ENCODE measurements at regions not wholly inside any gene's neighbourhood (a gene's known extent, or its start where the extent isn't known, plus 50 kb on each side); places are given as distances from the start of the nearest gene placed in this dataset.
A peak's percentile ranks its signal among the peaks of the same experiment; 100 is the strongest.

DNA sequence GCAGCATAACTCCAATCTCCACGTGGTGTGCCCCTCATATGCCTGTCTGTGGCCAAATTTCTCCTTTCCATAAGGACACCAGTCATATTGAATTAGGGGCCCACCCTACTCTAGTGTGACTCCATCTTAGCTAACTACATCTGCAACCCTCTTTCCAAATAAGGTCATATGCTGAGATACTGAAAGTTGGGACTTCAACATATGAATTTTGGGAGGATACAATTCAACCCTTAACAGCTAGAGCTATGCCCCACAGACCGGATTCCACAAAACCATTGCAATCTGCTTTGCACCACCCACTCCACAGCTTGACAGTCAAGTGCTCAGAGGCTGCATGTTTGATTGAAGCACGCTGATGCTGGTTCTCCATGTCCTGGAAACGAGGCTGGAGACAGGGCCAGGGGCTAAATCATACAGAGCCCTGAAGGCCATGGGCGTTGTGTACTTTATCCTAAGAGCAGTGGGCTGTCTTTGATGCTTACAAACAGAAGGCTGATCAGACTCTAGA is 122.8 kb downstream of the MTX3 start:
- no peak for DNase-seq

DNA sequence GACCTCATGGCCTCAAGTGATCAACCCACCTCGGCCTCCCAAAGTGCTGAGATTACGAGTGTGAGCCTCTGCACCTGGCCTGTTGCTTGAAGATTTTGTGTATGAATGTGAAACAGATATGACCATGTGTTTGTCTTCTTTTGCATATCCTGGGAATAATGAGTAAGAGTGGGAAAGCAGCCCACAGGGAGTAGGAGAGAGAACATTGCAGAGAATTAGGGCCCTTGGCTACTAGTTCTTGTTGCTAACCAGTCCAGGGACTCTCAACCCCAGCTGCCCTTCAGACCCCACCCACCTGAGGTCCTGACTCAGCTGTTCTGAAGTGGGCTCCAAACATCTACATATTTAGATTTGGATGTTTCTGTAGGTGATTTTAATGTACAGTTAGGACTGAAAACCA is 125.5 kb downstream of the MTX3 start:
- no peak for DNase-seq

DNA sequence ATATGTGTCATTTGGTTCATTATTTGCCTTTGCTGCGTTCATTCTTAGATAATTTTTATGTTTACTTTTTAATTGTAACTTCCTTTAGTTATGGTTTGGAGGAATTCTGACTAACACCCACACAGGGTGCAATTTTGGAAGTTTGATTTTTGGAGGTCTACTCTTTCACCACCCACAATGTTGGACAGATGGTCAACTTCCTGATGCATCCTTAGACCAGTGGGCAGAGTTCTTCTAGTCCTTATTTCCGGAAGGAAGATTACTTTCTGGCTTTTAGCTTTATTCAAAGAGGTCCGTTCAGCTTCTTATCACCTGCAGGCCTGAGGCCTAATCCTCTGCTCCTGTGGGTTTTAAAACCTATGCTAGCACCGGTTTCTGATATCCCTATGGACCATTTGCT is 126.7 kb downstream of the MTX3 start:
- no peak for DNase-seq

DNA sequence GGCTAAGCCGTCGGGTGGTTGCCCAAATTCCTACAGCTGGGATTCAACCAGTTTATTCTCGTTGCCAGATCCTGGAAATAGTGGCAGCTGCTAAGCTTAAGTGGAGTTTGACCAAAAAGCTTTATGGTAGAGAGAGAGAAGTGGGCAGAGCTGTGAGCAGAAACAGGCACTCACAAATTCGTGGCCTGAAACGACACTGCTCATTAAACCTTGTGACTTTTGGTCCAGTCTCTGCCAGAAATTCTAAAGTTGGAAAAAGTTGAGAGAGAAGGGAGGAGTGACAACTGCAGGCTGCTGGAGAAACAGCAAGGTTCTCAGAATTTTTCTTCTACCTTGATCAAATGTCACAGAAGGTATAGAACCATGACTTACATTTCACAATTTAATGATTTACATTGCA is 131.5 kb downstream of the MTX3 start:
- DNase-seq: no peak

DNA sequence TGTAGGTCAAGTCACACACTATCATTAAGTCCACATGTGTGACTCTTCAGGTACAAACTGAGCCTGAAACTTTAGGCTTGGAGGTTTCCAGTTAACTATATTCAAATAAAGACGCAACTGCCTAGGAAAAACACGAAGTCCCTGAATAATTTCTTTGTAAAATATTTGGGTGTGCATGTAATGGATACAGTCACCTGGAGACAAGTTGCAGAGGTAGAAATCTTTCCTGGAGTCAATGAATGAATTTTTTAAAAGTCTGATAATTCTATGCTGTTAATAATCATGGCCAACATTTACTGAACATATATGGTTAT is 132.7 kb downstream of the MTX3 start:
- DNase-seq: no peak

DNA sequence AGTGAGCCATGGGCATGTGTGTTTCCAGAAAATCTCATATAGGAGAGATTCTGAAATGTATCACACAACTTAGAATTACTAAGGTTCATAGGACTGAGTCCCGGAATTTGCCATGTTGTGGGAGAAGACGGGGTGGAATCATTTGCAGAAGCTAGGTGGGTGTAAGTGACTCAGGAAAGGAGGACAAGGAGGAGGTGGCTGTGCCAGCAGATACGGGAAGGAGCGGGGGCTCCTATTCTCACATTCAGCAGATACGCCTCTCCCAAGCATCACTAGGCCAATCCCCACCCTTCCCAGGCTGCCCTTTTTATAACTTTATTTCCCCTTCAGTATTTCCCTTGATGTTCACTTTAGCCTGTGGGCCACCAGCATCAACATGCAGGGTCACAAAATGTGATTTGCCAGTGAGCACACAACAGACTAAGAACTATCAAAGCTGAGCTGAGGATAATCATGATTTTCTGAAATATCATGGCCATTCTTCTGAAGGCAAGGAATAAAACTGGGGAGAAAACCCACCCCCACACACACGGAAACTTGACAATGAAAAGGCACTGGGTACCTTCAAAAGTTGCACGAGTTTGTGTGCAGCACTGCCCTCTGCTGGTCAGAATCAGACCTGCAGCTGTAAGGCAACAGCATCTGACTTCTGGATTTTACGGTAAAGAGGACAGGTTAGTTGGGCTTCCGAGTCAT is 133.2 kb downstream of the MTX3 start:
- peak; percentile 63 for DNase-seq

DNA sequence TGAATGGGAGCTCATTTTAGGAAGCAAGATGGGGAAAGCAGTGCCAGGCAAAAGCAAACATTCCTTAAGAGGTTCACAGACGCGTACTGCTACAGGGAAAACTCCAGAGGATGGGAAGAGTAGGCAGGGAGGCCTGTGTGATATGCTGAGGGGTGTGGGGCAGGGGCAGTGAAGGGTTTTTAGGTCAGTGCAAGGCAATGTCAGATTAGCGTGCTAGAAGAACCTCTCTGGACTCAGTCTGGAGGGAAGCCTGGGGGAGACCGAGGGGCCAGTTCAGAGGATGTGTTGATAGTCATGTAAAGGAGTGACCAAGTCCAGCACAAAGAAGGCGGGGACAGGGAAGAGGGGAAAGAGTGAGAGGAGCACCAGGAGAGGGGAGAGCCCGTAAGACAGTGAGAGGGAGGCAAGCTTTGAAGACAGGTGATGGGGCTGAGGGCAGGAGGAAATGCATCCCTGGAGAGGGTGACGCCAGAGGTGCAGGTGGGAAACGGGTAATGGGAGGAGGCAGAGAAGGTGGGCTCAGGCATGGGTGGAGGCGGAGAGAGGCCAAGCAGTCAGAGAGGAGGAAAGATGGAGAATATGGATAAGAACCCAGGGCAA is 134.5 kb downstream of the MTX3 start:
- DNase-seq: no peak

DNA sequence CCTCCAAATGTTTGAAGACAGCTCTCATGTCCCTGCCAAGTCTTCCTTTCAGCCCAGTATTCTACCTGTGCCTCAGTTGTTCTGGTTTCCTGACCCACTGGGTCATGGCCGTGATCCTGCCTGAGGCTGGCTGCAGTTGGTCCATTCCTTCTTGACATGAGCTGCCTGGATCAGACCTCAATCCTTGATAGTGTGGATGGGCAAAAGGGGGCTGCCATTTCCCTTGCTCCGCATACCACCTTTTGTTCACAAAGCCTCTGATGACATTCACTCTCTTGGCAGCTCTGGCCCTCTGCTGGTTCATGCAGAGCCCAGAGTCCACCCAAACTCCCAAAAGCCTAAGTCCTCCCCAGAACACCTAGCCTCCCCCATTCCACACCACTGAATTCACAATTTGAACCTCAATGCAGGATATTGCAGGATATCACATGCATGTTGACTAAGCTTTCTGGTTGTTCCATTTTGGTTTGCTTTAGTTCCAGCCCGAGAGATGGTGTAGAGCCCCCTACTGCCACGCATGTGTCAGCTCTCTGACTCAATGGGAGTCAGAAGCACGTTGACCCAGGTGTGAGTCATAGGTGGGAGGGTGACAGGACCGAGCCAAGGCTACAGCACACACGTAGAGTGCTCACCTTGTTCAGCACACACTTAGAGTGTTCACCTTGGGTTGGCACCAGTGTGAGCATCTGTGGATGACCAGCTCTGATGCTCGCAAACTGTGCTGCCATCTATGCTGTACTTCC is 137.2 kb downstream of the MTX3 start:
- DNase-seq: no peak

DNA sequence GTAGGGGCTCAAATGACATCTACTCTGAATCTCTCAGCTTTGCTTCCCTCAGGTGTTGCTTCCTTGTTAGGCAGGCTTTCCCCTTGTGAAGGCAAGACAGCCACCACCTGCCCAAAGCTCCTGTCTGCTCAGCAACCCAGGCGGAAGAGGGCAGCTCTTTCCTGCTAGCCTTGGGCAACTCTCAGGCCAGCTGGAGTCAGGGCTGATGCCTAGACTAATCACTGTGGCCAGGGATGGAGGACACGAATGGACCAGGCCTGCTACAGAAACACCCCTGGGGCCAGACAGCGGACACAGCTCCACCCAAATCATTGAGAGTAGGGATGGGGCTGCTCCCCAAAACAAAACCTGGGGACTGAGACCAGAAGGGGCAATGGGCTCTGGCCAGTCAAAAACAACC is 138.0 kb downstream of the MTX3 start:
- no peak for DNase-seq

DNA sequence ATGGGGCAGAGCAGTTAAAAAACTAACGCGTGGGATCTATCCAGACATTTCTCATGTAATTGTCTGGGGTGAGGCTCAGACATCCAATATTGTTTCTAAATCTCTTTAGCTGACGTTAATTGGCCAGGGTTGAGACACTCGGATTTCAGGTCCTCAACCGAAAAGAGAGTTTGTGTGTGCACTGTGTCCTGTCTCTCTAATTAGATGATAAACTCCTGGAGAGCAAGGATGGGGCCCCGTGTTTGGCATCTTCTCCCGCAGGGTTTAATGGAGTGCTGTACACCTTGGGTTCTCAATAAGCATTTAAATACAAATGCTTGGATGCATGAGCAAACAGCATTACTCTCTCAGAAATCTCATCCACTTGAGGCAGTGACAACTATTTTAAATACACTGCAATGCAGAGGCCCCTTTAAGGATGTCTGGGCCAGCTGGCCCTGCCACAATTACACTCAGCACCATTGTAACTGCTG is 139.6 kb downstream of the MTX3 start:
- peak; percentile 44 for DNase-seq

DNA sequence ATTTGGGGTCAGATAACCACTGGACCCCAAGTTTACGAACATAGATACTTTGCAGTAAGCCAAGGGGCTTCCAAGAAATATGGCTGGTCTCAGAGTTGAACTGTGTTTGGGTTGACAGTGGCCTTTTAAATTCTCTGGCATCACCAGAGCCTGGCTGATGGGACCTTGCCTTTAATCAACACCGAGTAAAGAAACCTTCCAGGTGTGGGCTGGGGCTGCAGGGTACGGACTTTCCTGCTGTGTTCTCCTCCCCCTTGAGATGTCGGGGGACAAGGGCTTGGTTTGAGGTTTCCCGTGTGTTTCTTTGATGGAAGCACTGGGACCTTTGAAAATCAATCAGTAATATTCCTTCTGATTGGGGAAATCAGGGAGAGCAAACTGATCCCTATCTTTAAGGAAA is 140.1 kb downstream of the MTX3 start:
- peak; percentile 38 for DNase-seq

DNA sequence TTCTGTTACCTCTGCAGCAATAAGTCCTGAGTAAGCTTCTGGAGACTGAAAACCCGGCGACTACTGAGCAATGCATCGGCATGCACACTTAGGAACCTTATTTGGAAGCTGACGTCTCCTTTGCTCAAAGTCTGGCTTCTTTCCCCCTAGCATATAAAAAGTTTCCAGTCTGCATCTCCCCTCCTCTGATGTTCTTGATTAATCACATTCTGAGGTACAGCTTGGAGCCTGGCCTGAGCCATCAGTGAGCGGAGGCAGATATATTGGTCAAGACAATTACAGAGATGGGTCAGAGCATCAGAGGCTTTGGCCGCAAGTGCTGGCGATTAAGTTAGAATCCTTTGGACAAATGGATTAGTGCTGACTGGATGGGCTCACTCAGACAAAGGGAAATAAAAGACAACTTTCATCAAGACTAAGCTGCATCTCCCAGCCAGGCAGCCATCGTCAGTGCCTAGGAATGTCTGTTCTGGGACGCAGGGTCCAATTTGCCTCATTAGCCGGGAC is 140.7 kb downstream of the MTX3 start:
- peak; percentile 86 for DNase-seq

DNA sequence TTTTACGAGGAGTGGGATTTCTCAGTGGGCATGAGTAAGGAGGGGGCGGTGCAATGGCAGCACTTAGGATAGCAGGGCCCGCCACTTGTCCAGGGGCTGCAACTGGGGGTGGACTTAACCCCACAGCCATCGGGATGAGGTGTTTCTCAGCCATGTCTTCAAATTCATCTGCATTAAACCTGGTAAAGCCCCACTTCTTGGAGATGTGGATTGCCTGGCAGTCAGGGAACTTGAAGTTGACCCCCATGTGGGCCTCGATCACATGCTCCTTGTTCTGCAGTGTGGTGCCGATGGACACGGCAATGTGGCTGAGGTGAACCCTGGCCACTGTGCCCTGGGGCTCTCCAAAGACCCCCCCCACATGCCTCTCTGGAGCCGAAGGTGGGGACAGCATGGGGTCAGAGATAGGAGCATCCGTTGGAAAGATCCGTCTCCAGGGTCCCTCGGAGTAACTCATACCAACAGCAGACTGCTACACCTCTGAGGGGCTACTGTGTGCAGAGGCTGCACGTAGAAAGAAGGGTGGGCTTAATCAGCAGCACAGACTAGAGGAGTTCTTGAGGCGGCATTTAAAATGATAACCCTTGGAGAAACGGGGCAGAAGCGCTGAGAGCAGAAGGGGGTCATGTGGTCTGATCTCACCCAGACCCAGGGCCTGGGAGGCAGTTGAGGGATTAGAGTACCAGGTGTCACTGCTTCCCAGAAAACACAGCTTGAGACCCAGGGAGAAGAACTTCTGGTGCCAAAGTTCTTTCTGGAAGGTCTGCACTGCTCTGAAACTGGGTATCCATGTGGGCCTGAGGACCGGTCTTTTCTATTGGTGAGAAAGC is 141.4 kb downstream of the MTX3 start:
- no peak for DNase-seq

All from hindlimb muscle (tissue), 1 donor.